ENCODE measurements at regions not wholly inside any gene's neighbourhood (a gene's known extent, or its start where the extent isn't known, plus 50 kb on each side); places are given as distances from the start of the nearest gene placed in this dataset.

DNA sequence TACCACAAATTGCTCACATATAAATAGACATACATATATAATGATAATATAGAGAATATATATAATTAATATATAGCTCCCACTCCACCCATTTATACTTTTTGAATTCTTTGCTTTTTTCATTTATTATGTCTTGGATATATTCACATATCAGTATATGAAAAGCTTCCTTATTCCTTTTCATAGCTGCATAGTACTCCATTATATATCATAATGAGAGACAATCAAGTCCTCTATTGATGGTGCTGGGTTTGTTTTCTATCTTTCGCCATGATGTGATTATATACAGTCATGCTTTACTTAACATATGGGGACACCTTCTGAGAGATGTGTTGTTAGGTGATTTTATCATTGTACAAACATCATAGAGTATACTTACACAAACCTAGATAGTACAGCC lies 51.6 kb upstream of the ELL2 start:
- TF ChIP-seq, protein P1, sequence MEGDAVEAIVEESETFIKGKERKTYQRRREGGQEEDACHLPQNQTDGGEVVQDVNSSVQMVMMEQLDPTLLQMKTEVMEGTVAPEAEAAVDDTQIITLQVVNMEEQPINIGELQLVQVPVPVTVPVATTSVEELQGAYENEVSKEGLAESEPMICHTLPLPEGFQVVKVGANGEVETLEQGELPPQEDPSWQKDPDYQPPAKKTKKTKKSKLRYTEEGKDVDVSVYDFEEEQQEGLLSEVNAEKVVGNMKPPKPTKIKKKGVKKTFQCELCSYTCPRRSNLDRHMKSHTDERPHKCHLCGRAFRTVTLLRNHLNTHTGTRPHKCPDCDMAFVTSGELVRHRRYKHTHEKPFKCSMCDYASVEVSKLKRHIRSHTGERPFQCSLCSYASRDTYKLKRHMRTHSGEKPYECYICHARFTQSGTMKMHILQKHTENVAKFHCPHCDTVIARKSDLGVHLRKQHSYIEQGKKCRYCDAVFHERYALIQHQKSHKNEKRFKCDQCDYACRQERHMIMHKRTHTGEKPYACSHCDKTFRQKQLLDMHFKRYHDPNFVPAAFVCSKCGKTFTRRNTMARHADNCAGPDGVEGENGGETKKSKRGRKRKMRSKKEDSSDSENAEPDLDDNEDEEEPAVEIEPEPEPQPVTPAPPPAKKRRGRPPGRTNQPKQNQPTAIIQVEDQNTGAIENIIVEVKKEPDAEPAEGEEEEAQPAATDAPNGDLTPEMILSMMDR (IDR thresholded peaks at IDR 0.05): no peak
- TF ChIP-seq POLR2A (IDR thresholded peaks at IDR 0.05): no peak
